ENCODE measurements at regions not wholly inside any gene's neighbourhood (a gene's known extent, or its start where the extent isn't known, plus 50 kb on each side); places are given as distances from the start of the nearest gene placed in this dataset.

DNA sequence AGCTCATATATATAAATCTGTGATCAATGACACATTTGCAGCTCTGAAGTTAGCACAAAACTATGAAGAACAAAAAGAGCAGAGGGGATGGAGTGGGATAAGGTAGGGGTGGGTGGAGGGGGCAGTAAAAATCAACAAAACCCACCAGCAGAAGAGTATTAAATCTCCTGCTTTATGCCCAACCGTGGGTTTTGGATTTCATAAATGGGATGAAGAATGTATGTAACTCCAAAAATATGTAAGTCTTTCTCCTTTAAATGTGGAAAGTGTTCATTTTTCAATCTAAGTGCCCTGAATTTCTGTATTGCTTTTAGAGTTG is 480.3 kb upstream of the MARCKS start:
- no peak overlapping the region for H2AFZ ChIP-seq (ENCODE audit: low read depth, low read length, poor library complexity, severe bottlenecking)

DNA sequence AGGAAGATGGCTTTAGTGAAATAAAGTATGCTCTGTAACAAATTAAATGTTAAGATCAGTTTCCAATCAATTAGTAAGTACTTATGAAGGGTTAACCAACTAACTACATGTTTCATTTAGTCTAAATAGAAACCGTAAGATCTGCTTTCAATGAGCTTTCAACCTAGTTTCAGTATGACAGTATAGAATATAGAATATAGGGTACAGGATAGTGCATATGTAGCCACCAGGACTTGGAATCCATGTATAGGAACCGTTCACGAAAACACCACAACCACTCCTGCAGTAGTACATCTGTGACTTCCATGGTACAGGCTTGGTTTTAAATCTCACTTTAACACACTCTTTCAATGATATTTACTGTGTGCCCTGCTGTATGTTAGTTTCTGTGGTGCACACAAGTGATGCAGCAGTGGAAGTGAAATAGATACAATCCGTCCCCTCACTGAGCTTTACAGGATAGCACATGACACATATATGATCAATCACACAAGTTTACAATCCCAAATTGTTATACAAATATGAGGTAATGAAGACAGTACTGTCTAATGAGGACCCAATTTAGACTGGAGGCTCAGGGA is 479.7 kb upstream of the MARCKS start:
- Histone ChIP-seq H2AFZ (ENCODE audit: low read depth, low read length, poor library complexity, severe bottlenecking) (no peak overlapping the region), H3K9me3 (ENCODE audit: control insufficient read depth in 1 of 2, insufficient read depth in 1 of 2, low read depth in 1 of 2, low read length in 2 of 2) (no peaks in the 10 kb centered on the region), H3K4me2 (ENCODE audit: low read length) (no peak overlapping the region), H4K20me1 (ENCODE audit: insufficient read depth) (no peaks in the 10 kb centered on the region), H3K4me1 (ENCODE audit: control insufficient read depth in 1 of 2, insufficient read depth in 2 of 2, low read length in 2 of 2) (no peaks in the 10 kb centered on the region), H3K36me3 (ENCODE audit: control insufficient read depth in 1 of 2, insufficient read depth in 2 of 2, low read length in 2 of 2) (no peaks in the 10 kb centered on the region), H3K79me2 (ENCODE audit: insufficient read depth, low read length) (no peaks in the 10 kb centered on the region), H3K9ac (ENCODE audit: low read length) (no peak overlapping the region), H3K9me2 (ENCODE audit: insufficient read depth) (no peaks in the 10 kb centered on the region), H3K4me3 (replicated peaks in 1 of 2; ENCODE audit: low read depth in 1 of 2, low read length in 2 of 2) (no peak overlapping the region), H3K27ac (ENCODE audit: low read depth, low read length) (no peak overlapping the region), H3K27me3 (ENCODE audit: insufficient read depth, low read length) (no peaks in the 10 kb centered on the region)
- BruUV-seq (replicated peaks), result no TSS peak
- ATAC-seq (no peak), DNase-seq (ENCODE audit: low read depth, low spot score) (no peak)
- ChIA-PET CTCF (no interaction called here), POLR2A (no interaction called here), RAD21 (ENCODE audit: low non-redundant PET in 1 of 2, low total read pairs in 2 of 2, uncharacterized antibody in 2 of 2, unreplicated experiment in 2 of 2) (no interaction called here)
- intact Hi-C loops (cut with micrococcal nuclease), result no loop called here
- no peak for TF ChIP-seq SRF (IDR thresholded peaks at IDR 0.05; ENCODE audit: low read depth)
- TF ChIP-seq, protein P1, sequence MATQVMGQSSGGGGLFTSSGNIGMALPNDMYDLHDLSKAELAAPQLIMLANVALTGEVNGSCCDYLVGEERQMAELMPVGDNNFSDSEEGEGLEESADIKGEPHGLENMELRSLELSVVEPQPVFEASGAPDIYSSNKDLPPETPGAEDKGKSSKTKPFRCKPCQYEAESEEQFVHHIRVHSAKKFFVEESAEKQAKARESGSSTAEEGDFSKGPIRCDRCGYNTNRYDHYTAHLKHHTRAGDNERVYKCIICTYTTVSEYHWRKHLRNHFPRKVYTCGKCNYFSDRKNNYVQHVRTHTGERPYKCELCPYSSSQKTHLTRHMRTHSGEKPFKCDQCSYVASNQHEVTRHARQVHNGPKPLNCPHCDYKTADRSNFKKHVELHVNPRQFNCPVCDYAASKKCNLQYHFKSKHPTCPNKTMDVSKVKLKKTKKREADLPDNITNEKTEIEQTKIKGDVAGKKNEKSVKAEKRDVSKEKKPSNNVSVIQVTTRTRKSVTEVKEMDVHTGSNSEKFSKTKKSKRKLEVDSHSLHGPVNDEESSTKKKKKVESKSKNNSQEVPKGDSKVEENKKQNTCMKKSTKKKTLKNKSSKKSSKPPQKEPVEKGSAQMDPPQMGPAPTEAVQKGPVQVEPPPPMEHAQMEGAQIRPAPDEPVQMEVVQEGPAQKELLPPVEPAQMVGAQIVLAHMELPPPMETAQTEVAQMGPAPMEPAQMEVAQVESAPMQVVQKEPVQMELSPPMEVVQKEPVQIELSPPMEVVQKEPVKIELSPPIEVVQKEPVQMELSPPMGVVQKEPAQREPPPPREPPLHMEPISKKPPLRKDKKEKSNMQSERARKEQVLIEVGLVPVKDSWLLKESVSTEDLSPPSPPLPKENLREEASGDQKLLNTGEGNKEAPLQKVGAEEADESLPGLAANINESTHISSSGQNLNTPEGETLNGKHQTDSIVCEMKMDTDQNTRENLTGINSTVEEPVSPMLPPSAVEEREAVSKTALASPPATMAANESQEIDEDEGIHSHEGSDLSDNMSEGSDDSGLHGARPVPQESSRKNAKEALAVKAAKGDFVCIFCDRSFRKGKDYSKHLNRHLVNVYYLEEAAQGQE (IDR thresholded peaks at IDR 0.05; ENCODE audit: low read depth), result no peak
- no peak for TF ChIP-seq YY1 (IDR thresholded peaks at IDR 0.05; ENCODE audit: extremely low read depth, insufficient replicate concordance, low read depth, low read length)
- TF ChIP-seq, protein P2, sequence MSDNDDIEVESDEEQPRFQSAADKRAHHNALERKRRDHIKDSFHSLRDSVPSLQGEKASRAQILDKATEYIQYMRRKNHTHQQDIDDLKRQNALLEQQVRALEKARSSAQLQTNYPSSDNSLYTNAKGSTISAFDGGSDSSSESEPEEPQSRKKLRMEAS (IDR thresholded peaks at IDR 0.05), result no peak
- no peak for TF ChIP-seq FOSL1 (IDR thresholded peaks at IDR 0.05; ENCODE audit: low read depth)
- TF ChIP-seq, protein P3, sequence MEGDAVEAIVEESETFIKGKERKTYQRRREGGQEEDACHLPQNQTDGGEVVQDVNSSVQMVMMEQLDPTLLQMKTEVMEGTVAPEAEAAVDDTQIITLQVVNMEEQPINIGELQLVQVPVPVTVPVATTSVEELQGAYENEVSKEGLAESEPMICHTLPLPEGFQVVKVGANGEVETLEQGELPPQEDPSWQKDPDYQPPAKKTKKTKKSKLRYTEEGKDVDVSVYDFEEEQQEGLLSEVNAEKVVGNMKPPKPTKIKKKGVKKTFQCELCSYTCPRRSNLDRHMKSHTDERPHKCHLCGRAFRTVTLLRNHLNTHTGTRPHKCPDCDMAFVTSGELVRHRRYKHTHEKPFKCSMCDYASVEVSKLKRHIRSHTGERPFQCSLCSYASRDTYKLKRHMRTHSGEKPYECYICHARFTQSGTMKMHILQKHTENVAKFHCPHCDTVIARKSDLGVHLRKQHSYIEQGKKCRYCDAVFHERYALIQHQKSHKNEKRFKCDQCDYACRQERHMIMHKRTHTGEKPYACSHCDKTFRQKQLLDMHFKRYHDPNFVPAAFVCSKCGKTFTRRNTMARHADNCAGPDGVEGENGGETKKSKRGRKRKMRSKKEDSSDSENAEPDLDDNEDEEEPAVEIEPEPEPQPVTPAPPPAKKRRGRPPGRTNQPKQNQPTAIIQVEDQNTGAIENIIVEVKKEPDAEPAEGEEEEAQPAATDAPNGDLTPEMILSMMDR (IDR thresholded peaks at IDR 0.05 in 2 of 3, conservative IDR thresholded peaks at IDR 0.05 in 1 of 3; ENCODE audit: borderline replicate concordance in 1 of 3, insufficient read depth in 1 of 3, low read depth in 2 of 3, low read length in 2 of 3), result no peak
- TF ChIP-seq TCF7L2 (IDR thresholded peaks at IDR 0.05; ENCODE audit: borderline replicate concordance, extremely low read depth, insufficient read depth, insufficient read length), result no peak
- no peak for TF ChIP-seq RAD21 (IDR thresholded peaks at IDR 0.05; ENCODE audit: low read depth)
- TF ChIP-seq POLR2AphosphoS5 (IDR thresholded peaks at IDR 0.05; ENCODE audit: low read depth, low read length), result no peak
- TF ChIP-seq SIN3A (IDR thresholded peaks at IDR 0.05; ENCODE audit: low read depth), result no peak
- no peak for TF ChIP-seq ELF1 (IDR thresholded peaks at IDR 0.05; ENCODE audit: borderline replicate concordance, low read depth)
- TF ChIP-seq ZNF274 (IDR thresholded peaks at IDR 0.05; ENCODE audit: low read depth, low read length), result no peak
- TF ChIP-seq, protein P4, sequence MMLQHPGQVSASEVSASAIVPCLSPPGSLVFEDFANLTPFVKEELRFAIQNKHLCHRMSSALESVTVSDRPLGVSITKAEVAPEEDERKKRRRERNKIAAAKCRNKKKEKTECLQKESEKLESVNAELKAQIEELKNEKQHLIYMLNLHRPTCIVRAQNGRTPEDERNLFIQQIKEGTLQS (IDR thresholded peaks at IDR 0.05), result no peak

More for the DNA sequence above, 480.3 kb upstream of the MARCKS start:
- RAD21 ChIA-PET (ENCODE audit: low non-redundant PET in 1 of 2, low total read pairs in 2 of 2, uncharacterized antibody in 2 of 2, unreplicated experiment in 2 of 2), result no interaction called here
- no TSS peak for BruUV-seq (replicated peaks)
- CTCF ChIA-PET, result no interaction called here
- intact Hi-C loops (cut with micrococcal nuclease), result no loop called here
- no peaks in the 10 kb centered on the region for H3K9me3 ChIP-seq (ENCODE audit: control insufficient read depth in 1 of 2, insufficient read depth in 1 of 2, low read depth in 1 of 2, low read length in 2 of 2)
- H3K27ac ChIP-seq (ENCODE audit: low read depth, low read length), result no peak overlapping the region
- no peak overlapping the region for H3K9ac ChIP-seq (ENCODE audit: low read length)
- H3K36me3 ChIP-seq (ENCODE audit: control insufficient read depth in 1 of 2, insufficient read depth in 2 of 2, low read length in 2 of 2), result no peaks in the 10 kb centered on the region
- POLR2A ChIA-PET, result no interaction called here
- no peak for DNase-seq (ENCODE audit: low read depth, low spot score)
- no peaks in the 10 kb centered on the region for H3K27me3 ChIP-seq (ENCODE audit: insufficient read depth, low read length)
- no peaks in the 10 kb centered on the region for H4K20me1 ChIP-seq (ENCODE audit: insufficient read depth)
- TF ChIP-seq SRF (IDR thresholded peaks at IDR 0.05; ENCODE audit: low read depth) (no peak), EZH2phosphoT487 (IDR thresholded peaks at IDR 0.05; ENCODE audit: borderline replicate concordance) (no peak), ZFX (IDR thresholded peaks at IDR 0.05) (no peak), CBX3 (IDR thresholded peaks at IDR 0.05; ENCODE audit: low read depth) (no peak)
- TF ChIP-seq, protein P2 (IDR thresholded peaks at IDR 0.05), result no peak
- H3K4me3 ChIP-seq (replicated peaks in 1 of 2; ENCODE audit: low read depth in 1 of 2, low read length in 2 of 2), result no peak overlapping the region
- H3K9me2 ChIP-seq (ENCODE audit: insufficient read depth), result no peaks in the 10 kb centered on the region
- no peaks in the 10 kb centered on the region for H3K79me2 ChIP-seq (ENCODE audit: insufficient read depth, low read length)
- no peak for ATAC-seq
- H3K4me1 ChIP-seq (ENCODE audit: control insufficient read depth in 1 of 2, insufficient read depth in 2 of 2, low read length in 2 of 2), result no peaks in the 10 kb centered on the region
- H3K4me2 ChIP-seq (ENCODE audit: low read length), result no peak overlapping the region
